Coronary artery (tissue), 2 donors: ENCODE measurements at regions not wholly inside any gene's neighbourhood (a gene's known extent, or its start where the extent isn't known, plus 50 kb on each side); places are given as distances from the start of the nearest gene placed in this dataset.

Source experiments
- DNase-seq: peaks from one replicate; pipeline ENCODE4 v3.0.0-alpha.2; 2017; ENCODE audit warnings: low spot score
- H3K27ac ChIP-seq, 2 donors: fragments of 200-600 bp; sonication (generic); one replicate each; pipeline ENCODE4 v1.5.1; 2016 to 2019
- H3K4me3 ChIP-seq: fragments of 200-600 bp; sonication (generic); 2 replicates; pipeline ENCODE4 v1.5.1; 2016; ENCODE audit warnings: mild to moderate bottlenecking, moderate library complexity
- CTCF ChIP-seq: fragments of 200-600 bp; sonication (generic); IDR thresholded peaks from one replicate; pipeline ENCODE4 v1.5.1; 2019; ENCODE audit warnings: antibody characterized with exemption

GRCh38 chr4:17091104-17091503 lies 192.7 kb upstream of the LDB2 start:
- Histone ChIP-seq H3K27ac (no peak overlapping the region), H3K4me3 (no peak overlapping the region)
- no peak for TF ChIP-seq CTCF
- DNase-seq = no peak

GRCh38 chr4:17090063-17090462 lies 191.6 kb upstream of the LDB2 start:
- H3K27ac ChIP-seq = no peak overlapping the region
- DNase-seq = no peak
- no peak for TF ChIP-seq CTCF
- H3K4me3 ChIP-seq = no peak overlapping the region

- Histone ChIP-seq H3K27ac (no peak overlapping the region), H3K4me3 (no peak overlapping the region)
- no peak for DNase-seq
- no peak for TF ChIP-seq CTCF
These were observed 187.0 kb upstream of the LDB2 start for GRCh38 chr4:17085416-17085815.

- no peak overlapping the region for H3K4me3 ChIP-seq
- no peak for DNase-seq
- TF ChIP-seq CTCF = no peak
- H3K27ac ChIP-seq = no peak overlapping the region
These were observed 183.7 kb upstream of the LDB2 start for GRCh38 chr4:17082186-17082585.

- Histone ChIP-seq H3K4me3 (no peak overlapping the region), H3K27ac (no peak overlapping the region)
- no peak for TF ChIP-seq CTCF
- no peak for DNase-seq
These were observed 182.7 kb upstream of the LDB2 start for GRCh38 chr4:17081179-17081578.

GRCh38 chr4:17077105-17077504 lies 178.7 kb upstream of the LDB2 start:
- no peak overlapping the region for H3K27ac ChIP-seq
- TF ChIP-seq CTCF = no peak
- no peak overlapping the region for H3K4me3 ChIP-seq
- DNase-seq = no peak

GRCh38 chr4:17072483-17072882 lies 174.0 kb upstream of the LDB2 start:
- no peak for TF ChIP-seq CTCF

More at GRCh38 chr4:17072483-17072882, 174.0 kb upstream of the LDB2 start:
- H3K27ac ChIP-seq = no peak overlapping the region
- H3K4me3 ChIP-seq = no peak overlapping the region
- no peak for DNase-seq
